ENCODE measurements at regions not wholly inside any gene's neighbourhood (a gene's known extent, or its start where the extent isn't known, plus 50 kb on each side); places are given as distances from the start of the nearest gene placed in this dataset.

- TF ChIP-seq FOS (IDR thresholded peaks at IDR 0.05; ENCODE audit: low read depth, low read length): peak; percentile 40; the same call in 1 of the 2 replicates
- TF ChIP-seq RFX5 (IDR thresholded peaks at IDR 0.05; ENCODE audit: low read depth, low read length): no peak
- peak; percentile 77 for TF ChIP-seq RCOR1 (IDR thresholded peaks at IDR 0.05; ENCODE audit: insufficient replicate concordance, low read length)
- no peak for TF ChIP-seq MXI1 (IDR thresholded peaks at IDR 0.05; ENCODE audit: borderline replicate concordance, low read depth, low read length)
- TF ChIP-seq MAFK (IDR thresholded peaks at IDR 0.05; ENCODE audit: low read depth, low read length): no peak
- TF ChIP-seq POLR2A (IDR thresholded peaks at IDR 0.05; ENCODE audit: low read depth, low read length): no peak
Observed at GRCh38 chr18:56148373-56148772, 490.0 kb downstream of the TXNL1 start (continued).

- CTCF ChIA-PET: interaction anchor here (1.0 kb wide), 1 partner anchor 22 kb away, joined by 4 read pairs; no protein-coding TSS in a partner anchor
- H4K20me1 ChIP-seq (ENCODE audit: insufficient read depth, low read length): no peaks in the 10 kb centered on the region
- no peak overlapping the region; the same call in 1 of the 2 replicates for H3K4me2 ChIP-seq (ENCODE audit: low read depth, low read length)
- no peak overlapping the region for H3K56ac ChIP-seq (ENCODE audit: extremely low read depth, insufficient read depth, low read length)
- H3K4ac ChIP-seq (ENCODE audit: low read depth, low read length): peak overlapping the region; percentile 82; the same call in 1 of the 2 replicates
- peak overlapping the region; percentile 72 for H3K14ac ChIP-seq (replicated peaks; ENCODE audit: low read depth, low read length)
- peak overlapping the region; percentile 61; the same call in 1 of the 2 replicates for H3K23ac ChIP-seq (ENCODE audit: low read depth, low read length)
- intact Hi-C loops (cut with micrococcal nuclease) (no loop called here), dilution Hi-C loops (cut with HindIII; ENCODE audit: low sequenced_read_pairs, unreplicated experiment) (no loop called here), in situ Hi-C loops (cut with MboI; ENCODE audit: low sequenced_read_pairs) (no loop called here)
- peak overlapping the region; percentile 22; the same call in 2 of the 3 replicates for H2BK15ac ChIP-seq (ENCODE audit: low read depth, low read length)
- BruUV-seq (replicated peaks): no TSS peak
- H4K8ac ChIP-seq (ENCODE audit: low read depth in 2 of 2, low read length in 2 of 2): peak overlapping the region; percentile 47 to 79
- WGBS, 2 experiments (ENCODE audit: extremely low coverage in 2 of 2, insufficient read length in 1 of 2): no CpG with 5 or more reads among the region's 1 CpG
- POLR2A ChIA-PET (ENCODE audit: unreplicated experiment): no interaction called here
- no peaks in the 10 kb centered on the region for H3K36me3 ChIP-seq (ENCODE audit: control insufficient read depth, insufficient read depth, low read length)
- no peak overlapping the region for H2AFZ ChIP-seq (replicated peaks; ENCODE audit: low read length, poor library complexity)
- H3K9ac ChIP-seq (ENCODE audit: low read depth, low read length): no peak overlapping the region
- peak overlapping the region; percentile 56; the same call in 1 of the 2 replicates for H4K5ac ChIP-seq (ENCODE audit: low read depth, low read length)
- H3K9me1 ChIP-seq (ENCODE audit: insufficient read depth, low read length): 0 out of 2 replicates have a peak, but pooled peaks cover 5% of the 10 kb centered on the region
- peak overlapping the region; percentile 60; the same call in 1 of the 2 replicates for H3K18ac ChIP-seq (ENCODE audit: low read depth, low read length)
- no peak overlapping the region for H3K4me3 ChIP-seq (ENCODE audit: insufficient read depth, low read depth, low read length)
- no peaks in the 10 kb centered on the region for H3K27me3 ChIP-seq (ENCODE audit: control insufficient read depth, insufficient read depth, low read length)
- peaks cover 3% of the 10 kb centered on the region; the same call in 1 of the 2 replicates for H3K4me1 ChIP-seq (ENCODE audit: control insufficient read depth, insufficient read depth, low read length)
- peak overlapping the region; percentile 82 for H2BK20ac ChIP-seq (ENCODE audit: low read depth, low read length)
- peak overlapping the region; percentile 97 for H2BK5ac ChIP-seq (ENCODE audit: low read depth, low read length, poor library complexity, severe bottlenecking)
- ATAC-seq (ENCODE audit: low read depth) (peak; percentile 31; the same call in 1 of the 2 replicates), DNase-seq (peak; percentile 58)
- H4K91ac ChIP-seq (ENCODE audit: insufficient read depth, low read depth, low read length): peak overlapping the region; percentile 79
- TF ChIP-seq BHLHE40 (IDR thresholded peaks at IDR 0.05; ENCODE audit: low read depth, low read length) (no peak), FOS (IDR thresholded peaks at IDR 0.05; ENCODE audit: low read depth, low read length) (0 out of 2 replicates have a peak, but pooled peaks have one; percentile 5)
- H3K9me3 ChIP-seq (ENCODE audit: control insufficient read depth, insufficient read depth, low read length): no peaks in the 10 kb centered on the region
- H3K27ac ChIP-seq (ENCODE audit: insufficient read depth, low read length): no peak overlapping the region
- H2BK120ac ChIP-seq (ENCODE audit: low read depth, low read length): peak overlapping the region; percentile 80
- no peaks in the 10 kb centered on the region for H3K79me1 ChIP-seq (ENCODE audit: low read depth in 1 of 2, low read length in 2 of 2)
- peak overlapping the region; percentile 56 for H2AK5ac ChIP-seq (ENCODE audit: low read depth, low read length)
- no peak overlapping the region for H2AK9ac ChIP-seq (replicated peaks; ENCODE audit: low read depth, low read length, poor library complexity)
Observed at GRCh38 chr18:56146565-56146964, 491.8 kb downstream of the TXNL1 start.

All from IMR-90 (cell line).